Transverse colon (tissue), 4 donors: ENCODE measurements at regions not wholly inside any gene's neighbourhood (a gene's known extent, or its start where the extent isn't known, plus 50 kb on each side); places are given as distances from the start of the nearest gene placed in this dataset.
"Not testable (repeated sequence)": the region's sequence is repeated elsewhere in the genome, so short reads cannot be mapped to it uniquely, and the experiment has no call there.

Source experiments
- DNase-seq: peaks from one replicate; pipeline ENCODE4 v3.0.0-alpha.2; 2019
- H3K27ac ChIP-seq, 4 donors: fragments of 200-600 bp; sonication (generic); 2 replicates each; pipeline ENCODE4 v1.5.1; 2016 to 2018; ENCODE audit warnings: inconsistent platforms in 4 of 4
- H3K27me3 ChIP-seq: fragments of 200-600 bp; sonication (generic); 2 replicates; pipeline ENCODE4 v1.5.1; 2017; ENCODE audit warnings: inconsistent platforms
- H3K36me3 ChIP-seq, 4 donors: fragments of 200-600 bp; sonication (generic); 2 replicates each; pipeline ENCODE4 v1.5.1; 2017 to 2019; ENCODE audit warnings: inconsistent platforms in 4 of 4
- H3K4me1 ChIP-seq, 4 donors: fragments of 200-600 bp; sonication (generic); 2 replicates each; pipeline ENCODE4 v1.5.1; 2017 to 2020; ENCODE audit warnings: inconsistent platforms in 4 of 4
- H3K4me3 ChIP-seq, 4 donors: fragments of 200-600 bp; sonication (generic); 1 replicate in 1 of 4; 2 replicates in 3 of 4; pipeline versions ENCODE4 v1.5.1 to v1.6.1; 2017 to 2019; ENCODE audit warnings: inconsistent platforms in 4 of 4
- H3K9me3 ChIP-seq, 2 donors: fragments of 200-600 bp; sonication (generic); 2 replicates each; pipeline ENCODE4 v1.5.1; 2017 to 2019; ENCODE audit warnings: inconsistent platforms in 2 of 2
- EP300 ChIP-seq: sonication (generic); formaldehyde crosslinking; IDR thresholded peaks from one replicate; pipeline ENCODE4 v1.6.1; 2017; ENCODE audit warnings: antibody characterized with exemption, low read depth
- POLR2A ChIP-seq: fragments of 450-650 bp; IDR thresholded peaks from one replicate; pipeline ENCODE4 v1.6.1; 2016; ENCODE audit warnings: antibody characterized with exemption, mild to moderate bottlenecking, moderate library complexity
- POLR2AphosphoS5 ChIP-seq, 3 donors: sonication (generic); formaldehyde crosslinking; IDR thresholded peaks; one replicate each; pipeline ENCODE4 v1.6.1; 2016; ENCODE audit warnings: antibody characterized with exemption in 3 of 3
- WGBS, 2 donors: methylation state at CpG; one replicate each; pipeline ENCODE4 v1.1.5; 2018; ENCODE audit warnings: low coverage in 1 of 2; 5-methylcytosine and 5-hydroxymethylcytosine counted together
- in situ Hi-C, 4 donors: fragments of 200-750 bp; cut with MboI; loops; one replicate each; pipeline versions ENCODE4 v1.15.0 to v1.15.1; 2017; ENCODE audit warnings: low sequenced_read_pairs in 3 of 4, low pct_ligation_motif_present in 1 of 4, low pct_unique_long_range_greater_than_20kb in 1 of 4
- intact Hi-C: fragments of 100-400 bp; cut with DNase I; formaldehyde crosslinking; loops from one replicate; pipeline ENCODE4 v1.15.1; 2023; ENCODE audit warnings: low total_unique reads
- TF ChIP-seq, protein P1 (sequence below), 5 experiments: fragments of 200-600 bp in 3 of 5; fragments of 450-650 bp in 2 of 5; sonication (generic) in 3 of 5; IDR thresholded peaks; 1 replicate in 2 of 5; 2 replicates in 3 of 5; pipeline ENCODE4 v1.5.1; 2016 to 2017; ENCODE audit warnings: antibody characterized with exemption in 5 of 5, inconsistent platforms in 3 of 5, mild to moderate bottlenecking in 2 of 5, moderate library complexity in 1 of 5

- intact Hi-C loops (no loop called here), in situ Hi-C loops (no loop called here)
- TF ChIP-seq, protein P1, sequence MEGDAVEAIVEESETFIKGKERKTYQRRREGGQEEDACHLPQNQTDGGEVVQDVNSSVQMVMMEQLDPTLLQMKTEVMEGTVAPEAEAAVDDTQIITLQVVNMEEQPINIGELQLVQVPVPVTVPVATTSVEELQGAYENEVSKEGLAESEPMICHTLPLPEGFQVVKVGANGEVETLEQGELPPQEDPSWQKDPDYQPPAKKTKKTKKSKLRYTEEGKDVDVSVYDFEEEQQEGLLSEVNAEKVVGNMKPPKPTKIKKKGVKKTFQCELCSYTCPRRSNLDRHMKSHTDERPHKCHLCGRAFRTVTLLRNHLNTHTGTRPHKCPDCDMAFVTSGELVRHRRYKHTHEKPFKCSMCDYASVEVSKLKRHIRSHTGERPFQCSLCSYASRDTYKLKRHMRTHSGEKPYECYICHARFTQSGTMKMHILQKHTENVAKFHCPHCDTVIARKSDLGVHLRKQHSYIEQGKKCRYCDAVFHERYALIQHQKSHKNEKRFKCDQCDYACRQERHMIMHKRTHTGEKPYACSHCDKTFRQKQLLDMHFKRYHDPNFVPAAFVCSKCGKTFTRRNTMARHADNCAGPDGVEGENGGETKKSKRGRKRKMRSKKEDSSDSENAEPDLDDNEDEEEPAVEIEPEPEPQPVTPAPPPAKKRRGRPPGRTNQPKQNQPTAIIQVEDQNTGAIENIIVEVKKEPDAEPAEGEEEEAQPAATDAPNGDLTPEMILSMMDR (IDR thresholded peaks at IDR 0.05): no peak
- TF ChIP-seq POLR2A (no peak), POLR2AphosphoS5 (IDR thresholded peaks at IDR 0.05) (no peak), EP300 (no peak)
- H3K4me1 ChIP-seq: no peaks in the 10 kb centered on the region
- no peak for DNase-seq
- H3K4me3 ChIP-seq: no peak overlapping the region
- WGBS, 2 donors: 92% methylated on average over 1 of the region's 1 CpG; no CpG with 5 or more reads in 1 of the 2 donors
- no peak overlapping the region for H3K27ac ChIP-seq
- no peaks in the 10 kb centered on the region for H3K36me3 ChIP-seq
- no peaks in the 10 kb centered on the region for H3K9me3 ChIP-seq
- H3K27me3 ChIP-seq: no peaks in the 10 kb centered on the region
These were observed 109.8 kb upstream of the WARS2 start for GRCh38 chr1:119250299-119250698.

DNA sequence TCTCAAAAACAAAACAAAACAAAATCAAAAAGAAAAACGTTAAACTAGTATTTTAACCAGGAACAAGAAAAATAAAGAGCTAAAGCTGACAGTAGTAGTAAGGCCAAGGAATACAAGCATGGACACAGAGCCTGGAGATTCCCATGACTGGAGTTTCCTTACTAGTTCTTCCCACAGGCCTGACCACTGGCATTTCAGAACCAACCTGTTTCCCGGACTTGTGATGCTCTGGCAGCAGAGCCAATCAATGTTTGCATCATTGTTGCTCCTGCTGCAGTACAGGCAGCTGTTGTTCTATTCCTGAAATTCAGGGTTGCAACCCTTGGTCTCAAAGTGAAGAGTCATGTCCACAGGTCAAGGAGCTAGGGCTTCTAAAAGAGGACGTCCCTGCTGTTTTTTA lies 111.3 kb upstream of the WARS2 start:
- no peaks in the 10 kb centered on the region for H3K27me3 ChIP-seq
- no peaks in the 10 kb centered on the region for H3K36me3 ChIP-seq
- in situ Hi-C loops: no loop called here
- H3K9me3 ChIP-seq: no peaks in the 10 kb centered on the region
- intact Hi-C loops: no loop called here
- no peak overlapping the region for H3K27ac ChIP-seq
- no peak overlapping the region for H3K4me3 ChIP-seq
- H3K4me1 ChIP-seq: no peaks in the 10 kb centered on the region
- no peak for DNase-seq
- WGBS, 2 donors: 84 to 87% methylated on average over 3 of the region's 3 CpGs
- TF ChIP-seq POLR2A (no peak), POLR2AphosphoS5 (IDR thresholded peaks at IDR 0.05) (no peak), EP300 (no peak)
- TF ChIP-seq, protein P1 (IDR thresholded peaks at IDR 0.05): no peak

DNA sequence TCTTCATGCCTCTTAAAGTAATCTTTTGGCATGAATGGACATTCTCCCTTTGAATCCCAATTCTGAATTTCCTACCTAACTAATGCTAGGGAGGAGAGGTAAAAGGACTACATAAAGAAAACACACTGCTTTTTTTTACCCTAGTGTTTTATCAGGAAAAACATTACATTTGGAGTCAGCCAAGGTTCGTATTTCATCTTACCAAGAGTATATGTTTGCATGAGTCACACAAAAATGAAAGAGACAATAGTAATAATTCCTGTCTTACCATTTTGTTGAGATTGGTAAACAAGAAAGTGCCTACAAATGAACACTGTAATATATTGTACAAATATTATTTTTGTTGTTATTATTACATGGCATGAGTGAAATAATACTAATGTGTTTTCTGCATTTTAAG lies 112.9 kb upstream of the WARS2 start:
- intact Hi-C loops: no loop called here
- in situ Hi-C loops: no loop called here
- 61 to 70% methylated on average over 1 of the region's 1 CpG for WGBS, 2 donors
- TF ChIP-seq POLR2AphosphoS5 (IDR thresholded peaks at IDR 0.05): no peak
- TF ChIP-seq, protein P1 (IDR thresholded peaks at IDR 0.05): no peak
- no peak for TF ChIP-seq EP300
- no peak for TF ChIP-seq POLR2A
- no peak for DNase-seq
- Histone ChIP-seq H3K9me3 (no peaks in the 10 kb centered on the region), H3K27ac (no peak overlapping the region), H3K36me3 (no peaks in the 10 kb centered on the region), H3K4me1 (no peaks in the 10 kb centered on the region), H3K27me3 (no peaks in the 10 kb centered on the region), H3K4me3 (no peak overlapping the region)

DNA sequence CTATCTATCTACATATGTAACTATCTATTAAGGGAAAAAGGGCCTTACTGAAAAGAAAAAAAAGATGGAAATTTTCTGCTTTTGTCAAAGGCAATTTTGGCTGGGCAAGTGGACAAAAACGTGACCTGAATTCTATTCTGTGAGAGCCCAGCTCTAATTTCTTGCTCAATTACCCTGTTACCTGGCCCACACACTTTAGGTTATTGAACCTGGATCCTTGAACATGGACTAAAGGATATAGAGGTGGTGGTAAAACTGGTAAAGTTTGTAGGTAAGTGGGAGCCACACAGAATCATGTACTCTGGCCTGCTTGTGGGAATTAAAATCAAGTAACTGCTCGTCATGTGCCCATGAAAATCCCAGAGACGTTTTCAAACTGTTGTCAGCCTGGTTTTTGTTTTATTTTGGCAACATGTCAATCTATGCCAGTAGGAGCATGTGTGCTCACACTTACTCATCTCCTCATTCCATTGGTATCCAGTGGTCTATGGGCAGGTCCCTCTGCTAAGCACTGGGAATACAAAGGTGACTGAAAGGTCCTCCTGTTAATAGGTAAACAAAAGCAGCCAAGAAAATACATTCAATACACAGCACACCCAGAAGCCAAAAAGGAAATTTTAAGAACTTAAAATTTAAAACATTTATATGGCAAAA lies 113.7 kb upstream of the WARS2 start:
- H3K27ac ChIP-seq: no peak overlapping the region
- in situ Hi-C loops: no loop called here
- DNase-seq: no peak
- H3K27me3 ChIP-seq: no peaks in the 10 kb centered on the region
- H3K4me1 ChIP-seq: no peaks in the 10 kb centered on the region
- intact Hi-C loops: no loop called here
- 73 to 80% methylated on average over 3 of the region's 3 CpGs for WGBS, 2 donors
- no peak overlapping the region for H3K4me3 ChIP-seq
- H3K36me3 ChIP-seq: no peaks in the 10 kb centered on the region
- TF ChIP-seq POLR2A: no peak
- H3K9me3 ChIP-seq: no peaks in the 10 kb centered on the region

DNA sequence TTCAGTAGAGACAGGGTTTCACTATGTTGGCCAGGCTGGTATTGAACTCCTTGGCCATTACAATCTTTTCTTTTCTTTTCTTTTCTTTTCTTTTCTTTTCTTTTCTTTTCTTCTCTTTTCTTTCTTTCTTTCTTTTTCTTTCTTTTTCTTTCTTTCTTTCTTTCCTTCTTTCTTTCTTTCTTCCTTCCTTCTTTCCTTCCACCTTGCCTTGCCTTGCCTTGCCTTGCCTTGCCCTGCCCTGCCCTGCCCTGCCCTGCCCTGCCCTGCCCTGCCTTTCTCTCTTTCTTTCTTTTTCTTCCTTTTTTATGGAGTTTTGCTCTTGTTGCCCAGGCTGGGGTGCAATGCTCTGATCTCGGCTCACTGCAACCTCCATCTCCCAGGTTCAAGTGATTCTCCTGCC lies 112.5 kb upstream of the HAO2 start:
- H3K27me3 ChIP-seq, in situ Hi-C loops, H3K9me3 ChIP-seq, H3K27ac ChIP-seq, DNase-seq, intact Hi-C loops, H3K36me3 ChIP-seq, H3K4me3 ChIP-seq, H3K4me1 ChIP-seq: not testable (repeated sequence)
- 95% methylated on average over 1 of the region's 1 CpG; no CpG with 5 or more reads in 1 of the 2 donors for WGBS, 2 donors
